ENCODE measurements at regions not wholly inside any gene's neighbourhood (a gene's known extent, or its start where the extent isn't known, plus 50 kb on each side); places are given as distances from the start of the nearest gene placed in this dataset.

- Histone ChIP-seq H3K27ac (no peak overlapping the region), H3K4me1 (no peaks in the 10 kb centered on the region), H3K9ac (ENCODE audit: low read depth in 2 of 2, low read length in 2 of 2) (no peak overlapping the region), H3K27me3 (no peaks in the 10 kb centered on the region), H3K4me3 (no peak overlapping the region), H3K36me3 (no peaks in the 10 kb centered on the region), H3K9me3 (no peaks in the 10 kb centered on the region)
- no peak for TF ChIP-seq CTCF (IDR thresholded peaks at IDR 0.05)
- intact Hi-C loops (cut with DNase I), result no loop called here
- DNase-seq, result no peak
Observed at GRCh38 chr5:119814655-119815054, 185.3 kb downstream of the FAM170A start.

DNA sequence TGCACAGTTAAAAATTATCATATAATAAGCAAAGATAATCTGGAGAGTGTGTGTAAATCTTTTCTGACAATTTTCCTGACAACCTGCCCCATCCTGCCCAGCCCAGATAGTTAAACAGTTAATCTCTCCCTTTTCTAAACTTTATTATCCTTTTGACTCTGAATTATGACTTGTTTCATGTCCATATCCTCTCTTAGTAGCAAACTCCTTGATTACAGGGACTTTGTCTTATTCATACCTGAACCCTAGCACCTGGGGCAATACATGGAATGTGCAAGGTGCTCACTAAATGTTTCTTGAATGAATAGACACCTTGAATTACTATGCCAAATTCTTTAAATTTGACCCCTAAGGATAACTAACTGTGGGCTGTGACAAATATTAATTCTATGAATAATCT lies 186.7 kb downstream of the FAM170A start:
- no peak for TF ChIP-seq CTCF (IDR thresholded peaks at IDR 0.05)
- Histone ChIP-seq H3K4me3 (no peak overlapping the region), H3K27me3 (no peaks in the 10 kb centered on the region), H3K9me3 (no peaks in the 10 kb centered on the region), H3K27ac (no peak overlapping the region), H3K4me1 (no peaks in the 10 kb centered on the region), H3K9ac (ENCODE audit: low read depth in 2 of 2, low read length in 2 of 2) (no peak overlapping the region), H3K36me3 (no peaks in the 10 kb centered on the region)
- no peak for DNase-seq
- intact Hi-C loops (cut with DNase I), result no loop called here

- no peak overlapping the region for H3K27ac ChIP-seq
- TF ChIP-seq CTCF (IDR thresholded peaks at IDR 0.05), result no peak
- no peaks in the 10 kb centered on the region for H3K9me3 ChIP-seq
- no peaks in the 10 kb centered on the region for H3K36me3 ChIP-seq
- H3K4me1 ChIP-seq, result no peaks in the 10 kb centered on the region
- DNase-seq, result no peak
- no peak overlapping the region for H3K9ac ChIP-seq (ENCODE audit: low read depth in 2 of 2, low read length in 2 of 2)
- H3K27me3 ChIP-seq, result no peaks in the 10 kb centered on the region
- intact Hi-C loops (cut with DNase I), result no loop called here
- H3K4me3 ChIP-seq, result no peak overlapping the region
Observed at GRCh38 chr5:119820016-119820415, 190.7 kb downstream of the FAM170A start.

DNA sequence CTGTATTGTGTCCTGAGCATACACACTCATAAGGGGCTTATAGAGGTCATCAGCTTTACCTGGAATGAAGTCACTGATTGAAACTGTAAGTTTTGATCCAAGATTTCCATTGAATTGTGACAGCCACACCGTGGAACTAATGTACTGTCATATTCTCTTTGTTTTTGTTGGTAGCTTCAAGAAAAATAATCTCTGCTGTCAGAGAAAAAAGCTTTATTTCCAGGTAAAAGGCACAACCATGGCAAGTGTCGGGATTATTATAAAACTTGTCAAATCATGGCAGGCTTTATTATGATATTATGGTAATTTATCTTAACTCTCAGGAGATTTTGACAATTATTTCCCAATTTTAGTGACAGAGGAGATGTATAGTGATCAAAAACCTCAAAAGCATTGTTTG lies 191.2 kb downstream of the FAM170A start:
- intact Hi-C loops (cut with DNase I), result no loop called here
- no peak overlapping the region for H3K9ac ChIP-seq (ENCODE audit: low read depth in 2 of 2, low read length in 2 of 2)
- H3K27ac ChIP-seq, result no peak overlapping the region
- no peaks in the 10 kb centered on the region for H3K4me1 ChIP-seq
- no peak for DNase-seq
- no peaks in the 10 kb centered on the region for H3K36me3 ChIP-seq
- H3K27me3 ChIP-seq, result no peaks in the 10 kb centered on the region
- no peak overlapping the region for H3K4me3 ChIP-seq
- no peak for TF ChIP-seq CTCF (IDR thresholded peaks at IDR 0.05)
- no peaks in the 10 kb centered on the region for H3K9me3 ChIP-seq

DNA sequence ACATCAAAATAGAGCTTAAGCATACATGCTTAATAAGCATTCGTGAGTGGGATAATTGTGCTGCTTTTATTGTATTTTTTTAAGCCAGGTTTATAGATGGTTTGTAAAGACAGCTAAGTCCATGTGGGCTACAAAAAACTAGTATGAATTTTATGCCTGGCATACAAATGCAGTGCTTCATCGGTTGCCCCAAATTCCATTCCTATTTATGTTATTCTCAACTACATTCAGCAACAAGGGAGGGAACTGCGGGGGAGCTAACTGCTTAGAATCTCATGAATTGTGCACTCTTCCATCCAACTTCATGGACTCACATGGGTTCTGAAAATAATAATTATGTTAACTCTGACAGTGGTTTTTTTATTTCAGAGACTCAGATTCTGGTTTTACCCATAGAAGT lies 199.2 kb downstream of the FAM170A start:
- no peak overlapping the region for H3K4me3 ChIP-seq
- DNase-seq, result no peak
- TF ChIP-seq CTCF (IDR thresholded peaks at IDR 0.05), result no peak

DNA sequence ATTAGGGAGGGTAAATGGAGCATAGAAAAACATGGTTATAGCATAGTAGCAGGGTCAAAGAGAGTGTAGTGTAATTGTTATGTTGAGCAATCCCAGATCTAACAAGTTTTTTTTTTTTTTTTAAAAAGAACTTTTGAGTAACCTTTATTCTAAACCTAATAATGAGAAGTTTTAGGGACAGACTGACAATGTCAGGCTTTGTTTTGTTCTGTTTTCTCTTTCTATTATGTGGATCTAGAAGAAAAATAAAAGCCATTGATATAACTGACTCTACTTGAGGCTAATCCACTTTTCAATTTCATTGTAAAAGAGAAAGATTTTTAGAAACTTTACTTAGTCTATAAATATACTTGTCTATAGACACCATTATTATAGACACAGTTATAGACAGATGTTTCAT lies 200.0 kb downstream of the FAM170A start:
- Histone ChIP-seq H3K9ac (ENCODE audit: low read depth in 2 of 2, low read length in 2 of 2) (no peak overlapping the region), H3K4me3 (no peak overlapping the region), H3K27me3 (no peaks in the 10 kb centered on the region), H3K4me1 (no peaks in the 10 kb centered on the region), H3K36me3 (no peaks in the 10 kb centered on the region), H3K9me3 (no peaks in the 10 kb centered on the region), H3K27ac (no peak overlapping the region)
- intact Hi-C loops (cut with DNase I), result no loop called here
- TF ChIP-seq CTCF (IDR thresholded peaks at IDR 0.05), result no peak
- no peak for DNase-seq

More for the DNA sequence above, 199.2 kb downstream of the FAM170A start:
- Histone ChIP-seq H3K27me3 (no peaks in the 10 kb centered on the region), H3K27ac (no peak overlapping the region), H3K9me3 (no peaks in the 10 kb centered on the region), H3K36me3 (no peaks in the 10 kb centered on the region), H3K4me1 (no peaks in the 10 kb centered on the region), H3K9ac (ENCODE audit: low read depth in 2 of 2, low read length in 2 of 2) (no peak overlapping the region)
- intact Hi-C loops (cut with DNase I), result no loop called here

Measured in colonic mucosa (tissue), 4 donors.